SK-N-MC (cell line): ENCODE measurements at regions not wholly inside any gene's neighbourhood (a gene's known extent, or its start where the extent isn't known, plus 50 kb on each side); places are given as distances from the start of the nearest gene placed in this dataset.

Experiments used
- DNase-seq: peaks from one replicate; pipeline ENCODE4 v3.0.0-alpha.2; 2011; ENCODE audit warnings: low read depth, low spot score
- H3K27ac ChIP-seq: fragments of 200-600 bp; sonication (generic); 2 replicates; pipeline ENCODE4 v1.5.1; 2016; ENCODE audit warnings: mixed run types
- H3K36me3 ChIP-seq: fragments of 200-600 bp; sonication (generic); 2 replicates; pipeline ENCODE4 v1.6.1; 2017; ENCODE audit warnings: antibody characterized with exemption, low read length, mixed read lengths; ENCODE audit not compliant: insufficient read depth
- H3K4me3 ChIP-seq: fragments of 200-600 bp; sonication (generic); 2 replicates; pipeline ENCODE4 v1.5.1; 2016
- H3K9ac ChIP-seq: fragments of 200-600 bp; sonication (generic); 2 replicates; pipeline ENCODE4 v1.8.0; 2017; ENCODE audit warnings: mixed run types, mixed read lengths; ENCODE audit not compliant: insufficient read length
- H3K9me3 ChIP-seq: fragments of 200-600 bp; sonication (generic); 2 replicates; pipeline ENCODE4 v1.6.1; 2017; ENCODE audit warnings: low read depth, mild to moderate bottlenecking, antibody characterized with exemption, low read length, moderate library complexity, mixed read lengths
- EZH2 ChIP-seq: fragments of 200-600 bp; sonication (generic); IDR thresholded peaks from one replicate; pipeline ENCODE4 v1.6.1; 2017; ENCODE audit warnings: antibody characterized with exemption
- FOXP2 ChIP-seq: optimal IDR thresholded peaks from 2 replicates; pipeline ENCODE3; 2011; ENCODE audit warnings: mild to moderate bottlenecking, moderate library complexity; ENCODE audit not compliant: insufficient read depth; ENCODE audit errors: extremely low read length, control extremely low read depth
- POLR2AphosphoS5 ChIP-seq: IDR thresholded peaks from 2 replicates; pipeline ENCODE4 v1.6.1; 2012; ENCODE audit warnings: mild to moderate bottlenecking, low read depth, low read length, borderline replicate concordance

- peak overlapping the region; percentile 46 for H3K9ac ChIP-seq
- peaks cover 10% of the 10 kb centered on the region; the same call in 1 of the 2 replicates for H3K36me3 ChIP-seq
- no peak for DNase-seq
- peak overlapping the region; percentile 94 for H3K27ac ChIP-seq
- no peak overlapping the region for H3K4me3 ChIP-seq
- H3K9me3 ChIP-seq = peaks cover 15% of the 10 kb centered on the region; the same call in 1 of the 2 replicates
- TF ChIP-seq POLR2AphosphoS5 = peak; percentile 48; the same call in 1 of the 2 replicates
- TF ChIP-seq FOXP2 = no peak
- no peak for TF ChIP-seq EZH2
These were observed 216.4 kb upstream of the AGAP1 start for GRCh38 chr2:235277485-235277884.

- TF ChIP-seq FOXP2 (no peak), EZH2 (no peak), POLR2AphosphoS5 (no peak)
- Histone ChIP-seq H3K4me3 (no peak overlapping the region), H3K36me3 (peaks cover 10% of the 10 kb centered on the region; the same call in 1 of the 2 replicates), H3K27ac (peak overlapping the region; percentile 72), H3K9me3 (peaks cover 12% of the 10 kb centered on the region; the same call in 1 of the 2 replicates), H3K9ac (no peak overlapping the region)
- DNase-seq = no peak
These were observed 215.0 kb upstream of the AGAP1 start for GRCh38 chr2:235278771-235279355.

GRCh38 chr2:235279965-235280364, 213.9 kb upstream of the AGAP1 start:
- DNase-seq = no peak
- Histone ChIP-seq H3K9me3 (peaks cover 7% of the 10 kb centered on the region; the same call in 1 of the 2 replicates), H3K4me3 (no peak overlapping the region), H3K36me3 (peaks cover 6% of the 10 kb centered on the region; the same call in 1 of the 2 replicates), H3K27ac (no peak overlapping the region), H3K9ac (no peak overlapping the region)
- TF ChIP-seq FOXP2 = no peak
- no peak for TF ChIP-seq EZH2
- no peak for TF ChIP-seq POLR2AphosphoS5

GRCh38 chr2:235283246-235283645, 210.6 kb upstream of the AGAP1 start:
- DNase-seq = no peak
- H3K9ac ChIP-seq = no peak overlapping the region
- no peak overlapping the region for H3K4me3 ChIP-seq
- H3K9me3 ChIP-seq = peaks cover 5% of the 10 kb centered on the region; the same call in 1 of the 2 replicates
- no peaks in the 10 kb centered on the region for H3K36me3 ChIP-seq
- TF ChIP-seq EZH2 (no peak), FOXP2 (no peak), POLR2AphosphoS5 (no peak)
- H3K27ac ChIP-seq = no peak overlapping the region

- TF ChIP-seq FOXP2 (no peak), POLR2AphosphoS5 (no peak), EZH2 (no peak)
- H3K36me3 ChIP-seq = no peaks in the 10 kb centered on the region
- H3K9me3 ChIP-seq = peaks cover 5% of the 10 kb centered on the region; the same call in 1 of the 2 replicates
- peak overlapping the region; percentile 8 for H3K9ac ChIP-seq
- H3K4me3 ChIP-seq = peak overlapping the region; percentile 50; the same call in 1 of the 2 replicates
- H3K27ac ChIP-seq = peak overlapping the region; percentile 92
- peak; percentile 82 for DNase-seq
These were observed 207.0 kb upstream of the AGAP1 start for GRCh38 chr2:235286622-235287374.

GRCh38 chr2:235287375-235287733, 206.5 kb upstream of the AGAP1 start:
- Histone ChIP-seq H3K27ac (peak overlapping the region; percentile 92), H3K4me3 (no peak overlapping the region; the same call in 1 of the 2 replicates), H3K9me3 (peaks cover 5% of the 10 kb centered on the region; the same call in 1 of the 2 replicates), H3K36me3 (no peaks in the 10 kb centered on the region), H3K9ac (no peak overlapping the region)
- no peak for DNase-seq
- TF ChIP-seq FOXP2 (no peak), POLR2AphosphoS5 (no peak), EZH2 (no peak)

- no peak for DNase-seq
- Histone ChIP-seq H3K9me3 (no peaks in the 10 kb centered on the region), H3K36me3 (no peaks in the 10 kb centered on the region), H3K4me3 (no peak overlapping the region), H3K9ac (no peak overlapping the region), H3K27ac (no peak overlapping the region)
- TF ChIP-seq EZH2 = no peak
- no peak for TF ChIP-seq POLR2AphosphoS5
- no peak for TF ChIP-seq FOXP2
These were observed 202.4 kb upstream of the AGAP1 start for GRCh38 chr2:235291461-235291860.

- H3K36me3 ChIP-seq = no peaks in the 10 kb centered on the region
- H3K9me3 ChIP-seq = no peaks in the 10 kb centered on the region
- no peak overlapping the region for H3K4me3 ChIP-seq
- TF ChIP-seq POLR2AphosphoS5 (no peak), EZH2 (no peak), FOXP2 (no peak)
- H3K27ac ChIP-seq = no peak overlapping the region
- no peak overlapping the region for H3K9ac ChIP-seq
- DNase-seq = no peak
These were observed 200.8 kb upstream of the AGAP1 start for GRCh38 chr2:235293061-235293460.

- Histone ChIP-seq H3K9ac (no peak overlapping the region), H3K27ac (no peak overlapping the region), H3K36me3 (no peaks in the 10 kb centered on the region), H3K4me3 (no peak overlapping the region), H3K9me3 (no peaks in the 10 kb centered on the region)
- DNase-seq = no peak
- TF ChIP-seq POLR2AphosphoS5 (no peak), EZH2 (no peak), FOXP2 (no peak)
These were observed 198.0 kb upstream of the AGAP1 start for GRCh38 chr2:235295831-235296230.
